ENCODE measurements at regions not wholly inside any gene's neighbourhood (a gene's known extent, or its start where the extent isn't known, plus 50 kb on each side); places are given as distances from the start of the nearest gene placed in this dataset.

GRCh38 chr10:128612631-128613030, 486.4 kb upstream of the MKI67 start:
- no peak overlapping the region for H3K4me3 ChIP-seq (ENCODE audit: low read depth, low read length)
- TF ChIP-seq CTCF (IDR thresholded peaks at IDR 0.05; ENCODE audit: borderline replicate concordance, insufficient read depth, low read depth, low read length) = no peak

- TF ChIP-seq CTCF (IDR thresholded peaks at IDR 0.05; ENCODE audit: borderline replicate concordance, insufficient read depth, low read depth, low read length) = no peak
- H3K4me3 ChIP-seq (ENCODE audit: low read depth, low read length) = no peak overlapping the region
Measured at GRCh38 chr10:128614016-128614605, 487.9 kb upstream of the MKI67 start.

- TF ChIP-seq CTCF (IDR thresholded peaks at IDR 0.05; ENCODE audit: borderline replicate concordance, insufficient read depth, low read depth, low read length) = no peak
- no peak overlapping the region for H3K4me3 ChIP-seq (ENCODE audit: low read depth, low read length)
Measured at GRCh38 chr10:128614802-128615553, 488.8 kb upstream of the MKI67 start.

- TF ChIP-seq CTCF (IDR thresholded peaks at IDR 0.05; ENCODE audit: borderline replicate concordance, insufficient read depth, low read depth, low read length) = no peak
- no peak overlapping the region for H3K4me3 ChIP-seq (ENCODE audit: low read depth, low read length)
Measured at GRCh38 chr10:128617532-128617931, 491.3 kb upstream of the MKI67 start.

GRCh38 chr10:128622706-128623105, 496.5 kb upstream of the MKI67 start:
- H3K4me3 ChIP-seq (ENCODE audit: low read depth, low read length) = no peak overlapping the region
- no peak for TF ChIP-seq CTCF (IDR thresholded peaks at IDR 0.05; ENCODE audit: borderline replicate concordance, insufficient read depth, low read depth, low read length)

GRCh38 chr10:128623776-128624175, 497.6 kb upstream of the MKI67 start:
- TF ChIP-seq CTCF (IDR thresholded peaks at IDR 0.05; ENCODE audit: borderline replicate concordance, insufficient read depth, low read depth, low read length) = no peak
- no peak overlapping the region for H3K4me3 ChIP-seq (ENCODE audit: low read depth, low read length)
